OCI-LY7 (cell line): ENCODE measurements at regions not wholly inside any gene's neighbourhood (a gene's known extent, or its start where the extent isn't known, plus 50 kb on each side); places are given as distances from the start of the nearest gene placed in this dataset.

Source experiments
- BruUV-seq: library from RNA; stranded (reverse); fragments of 400-500 nt; replicated peaks from 2 replicates; lab custom pipeline; 2021; lab: Mats Ljungman, UMichigan
- CTCF ChIA-PET: fragments of 300-600 bp; sonication (Branson Sonifier 250); formaldehyde crosslinking; loops from one replicate; lab custom pipeline; 2022; ENCODE audit warnings: antibody characterized with exemption; ENCODE audit not compliant: unreplicated experiment; lab: Charles Lee
- POLR2A ChIA-PET: fragments of 300-600 bp; sonication (Branson Sonifier 250); formaldehyde crosslinking; loops from one replicate; lab custom pipeline; 2022; ENCODE audit warnings: antibody characterized with exemption; lab: Charles Lee
- DNase-seq: peaks from one replicate; pipeline ENCODE4 v3.0.0-alpha.2; 2015; ENCODE audit warnings: low spot score
- H2AFZ ChIP-seq: fragments of 200-600 bp; sonication (generic), shearing (Covaris generic); 2 replicates; pipeline ENCODE4 v1.6.1; 2014; ENCODE audit warnings: mild to moderate bottlenecking, antibody characterized with exemption, low read length, moderate library complexity
- H3K27ac ChIP-seq: fragments of 200-600 bp; sonication (generic); 2 replicates; pipeline ENCODE4 v1.5.1; 2014; ENCODE audit warnings: mixed run types, low read depth, mild to moderate bottlenecking, moderate library complexity, low read length, inconsistent platforms; ENCODE audit not compliant: poor library complexity, severe bottlenecking
- H3K36me3 ChIP-seq: fragments of 200-600 bp; sonication (generic); 2 replicates; pipeline ENCODE4 v1.6.1; 2014; ENCODE audit warnings: mild to moderate bottlenecking, antibody characterized with exemption, low read length, moderate library complexity, mixed read lengths; ENCODE audit not compliant: insufficient read depth
- H3K4me1 ChIP-seq: fragments of 200-600 bp; sonication (generic); 2 replicates; pipeline ENCODE4 v1.5.1; 2014; ENCODE audit warnings: mild to moderate bottlenecking, low read length; ENCODE audit not compliant: insufficient read depth, poor library complexity, severe bottlenecking
- H3K4me2 ChIP-seq: fragments of 200-600 bp; sonication (generic); 2 replicates; pipeline ENCODE4 v1.6.1; 2014; ENCODE audit warnings: mild to moderate bottlenecking, low read length
- H3K4me3 ChIP-seq: fragments of 200-600 bp; sonication (generic); 2 replicates; pipeline ENCODE4 v1.5.1; 2014; ENCODE audit warnings: mild to moderate bottlenecking, low read depth, low read length; ENCODE audit not compliant: poor library complexity, severe bottlenecking
- H3K79me2 ChIP-seq: fragments of 200-600 bp; sonication (generic); 2 replicates; pipeline ENCODE4 v1.6.1; 2016; ENCODE audit warnings: low read depth, mild to moderate bottlenecking, low read length, moderate library complexity, mixed read lengths; ENCODE audit not compliant: insufficient read depth
- H3K9me2 ChIP-seq: fragments of 200-600 bp; sonication (generic); 2 replicates; pipeline ENCODE4 v1.6.1; 2016; ENCODE audit warnings: mild to moderate bottlenecking, low read length, mixed read lengths; ENCODE audit not compliant: insufficient read depth
- H3K9me3 ChIP-seq: fragments of 200-600 bp; sonication (generic); 2 replicates; pipeline ENCODE4 v1.6.1; 2014; ENCODE audit warnings: mild to moderate bottlenecking, mixed run types, low read length, mixed read lengths
- H4K20me1 ChIP-seq: fragments of 200-600 bp; sonication (generic); 2 replicates; pipeline ENCODE4 v1.6.1; 2014; ENCODE audit warnings: mild to moderate bottlenecking, antibody characterized with exemption, low read length, moderate library complexity, mixed read lengths; ENCODE audit not compliant: insufficient read depth
- CTCF ChIP-seq: fragments of 200-600 bp; sonication (generic); conservative IDR thresholded peaks from 2 replicates; pipeline ENCODE4 v1.5.1; 2014; ENCODE audit warnings: mild to moderate bottlenecking, antibody characterized with exemption, low read length, moderate library complexity, mixed read lengths
- EZH2phosphoT487 ChIP-seq: fragments of 200-600 bp; sonication (generic); IDR thresholded peaks from 2 replicates; pipeline ENCODE4 v1.6.1; 2018; ENCODE audit warnings: low read depth, borderline replicate concordance, mild to moderate bottlenecking, mixed run types, antibody characterized with exemption, low read length, moderate library complexity, mixed read lengths
- intact Hi-C: fragments of 100-400 bp; cut with micrococcal nuclease; formaldehyde crosslinking; loops from one replicate; pipeline ENCODE4 v1.10.0; 2022; ENCODE audit not compliant: unreplicated experiment

- Histone ChIP-seq H3K27ac (no peak overlapping the region), H3K9me2 (no peaks in the 10 kb centered on the region), H2AFZ (no peak overlapping the region), H3K79me2 (no peaks in the 10 kb centered on the region), H3K36me3 (peaks cover 19% of the 10 kb centered on the region), H3K4me2 (no peak overlapping the region), H3K4me3 (no peak overlapping the region), H3K9me3 (peaks cover 7% of the 10 kb centered on the region; the same call in 1 of the 2 replicates), H3K4me1 (peaks cover 28% of the 10 kb centered on the region), H4K20me1 (no peaks in the 10 kb centered on the region)
- CTCF ChIA-PET = no interaction called here
- no peak for DNase-seq
- POLR2A ChIA-PET = interaction anchor here (2.3 kb wide), 1 partner anchor 11 kb away, joined by 6 read pairs; no protein-coding TSS in a partner anchor
- intact Hi-C loops = no loop called here
- TF ChIP-seq EZH2phosphoT487 = no peak
- no TSS peak for BruUV-seq
Observed at GRCh38 chr12:111110556-111110955, 190.2 kb upstream of the MYL2 start.

- TF ChIP-seq CTCF (no peak), EZH2phosphoT487 (no peak)
- Histone ChIP-seq H3K4me2 (no peak overlapping the region), H3K9me2 (no peaks in the 10 kb centered on the region), H3K27ac (no peak overlapping the region), H3K4me1 (peaks cover 25% of the 10 kb centered on the region), H2AFZ (no peak overlapping the region), H3K9me3 (no peaks in the 10 kb centered on the region), H4K20me1 (no peaks in the 10 kb centered on the region), H3K4me3 (no peak overlapping the region), H3K79me2 (no peaks in the 10 kb centered on the region), H3K36me3 (peaks cover 4% of the 10 kb centered on the region; the same call in 1 of the 2 replicates)
- ChIA-PET CTCF (no interaction called here), POLR2A (no interaction called here)
- intact Hi-C loops = no loop called here
- no TSS peak for BruUV-seq
- no peak for DNase-seq
Observed at GRCh38 chr12:111108726-111109125, 188.3 kb upstream of the MYL2 start.

- Histone ChIP-seq H2AFZ (no peak overlapping the region), H3K9me2 (no peaks in the 10 kb centered on the region), H3K4me2 (no peak overlapping the region), H3K9me3 (no peaks in the 10 kb centered on the region), H3K4me3 (no peak overlapping the region), H3K4me1 (peaks cover 17% of the 10 kb centered on the region), H3K27ac (no peak overlapping the region), H3K79me2 (no peaks in the 10 kb centered on the region), H4K20me1 (no peaks in the 10 kb centered on the region), H3K36me3 (peaks cover 4% of the 10 kb centered on the region; the same call in 1 of the 2 replicates)
- ChIA-PET CTCF (no interaction called here), POLR2A (no interaction called here)
- no TSS peak for BruUV-seq
- DNase-seq = no peak
- intact Hi-C loops = no loop called here
- TF ChIP-seq CTCF = no peak
Observed at GRCh38 chr12:111107392-111108178, 187.2 kb upstream of the MYL2 start.
